H1 (cell line): ENCODE measurements at regions not wholly inside any gene's neighbourhood (a gene's known extent, or its start where the extent isn't known, plus 50 kb on each side); places are given as distances from the start of the nearest gene placed in this dataset.

ENCODE experiments used
- CTCF ChIA-PET: fragments of 300-600 bp; sonication (Branson Sonifier 250); formaldehyde crosslinking; loops from one replicate; lab custom pipeline; 2021; ENCODE audit not compliant: partially characterized antibody; lab: Charles Lee
- POLR2A ChIA-PET: fragments of 300-600 bp; sonication (Branson Sonifier 250); formaldehyde crosslinking; loops from one replicate; lab custom pipeline; 2021; ENCODE audit warnings: inconsistent platforms; ENCODE audit not compliant: partially characterized antibody; lab: Charles Lee
- DNase-seq, 2 experiments: peaks; one replicate each; pipeline versions ENCODE4 v3.0.0 to v3.0.0-alpha.2; 2010 to 2022; ENCODE audit warnings: low spot score in 2 of 2, low read depth in 1 of 2, mixed read lengths in 1 of 2
- FAIRE-seq: peaks from 2 replicates; lab custom pipeline; 2011; peaks lifted over from hg19 to GRCh38; lab: Jason Lieb, UNC
- H2AFZ ChIP-seq: 2 replicates; pipeline ENCODE4 v1.8.1; 2012; ENCODE audit warnings: low read length, inconsistent platforms
- H2AK5ac ChIP-seq: 2 replicates; pipeline ENCODE4 v1.6.1; 2013; ENCODE audit warnings: low read depth, low read length
- H2BK120ac ChIP-seq: replicated peaks from 2 replicates; pipeline ENCODE3; 2013; ENCODE audit warnings: low read depth, low read length, inconsistent platforms
- H2BK12ac ChIP-seq: 2 replicates; pipeline ENCODE4 v1.6.1; 2013; ENCODE audit warnings: low read depth, low read length
- H2BK15ac ChIP-seq: 2 replicates; pipeline ENCODE4 v1.6.1; 2013; ENCODE audit warnings: low read length
- H2BK20ac ChIP-seq: 2 replicates; pipeline ENCODE4 v1.6.1; 2013; ENCODE audit warnings: low read length
- H2BK5ac ChIP-seq: 2 replicates; pipeline ENCODE4 v1.6.1; 2013; ENCODE audit warnings: low read depth, low read length
- H3K14ac ChIP-seq: 2 replicates; pipeline ENCODE4 v1.6.1; 2013; ENCODE audit warnings: inconsistent platforms; ENCODE audit not compliant: insufficient read length
- H3K18ac ChIP-seq: 2 replicates; pipeline ENCODE4 v1.6.1; 2013; ENCODE audit warnings: low read length; ENCODE audit errors: extremely low read depth
- H3K23ac ChIP-seq: 2 replicates; pipeline ENCODE4 v1.6.1; 2013; ENCODE audit warnings: inconsistent platforms; ENCODE audit not compliant: insufficient read length
- H3K23me2 ChIP-seq: 2 replicates; pipeline ENCODE4 v1.6.1; 2013; ENCODE audit warnings: low read depth, low read length
- H3K27ac ChIP-seq: 2 replicates; pipeline ENCODE4 v1.6.1; 2011; ENCODE audit warnings: low read depth, low read length, inconsistent platforms
- H3K27me3 ChIP-seq, 4 experiments: replicated peaks in 1 of 4; 1 replicate in 1 of 4; 2 replicates in 3 of 4; pipeline versions ENCODE4 v1.6.1 to v1.8.1; 2011 to 2013; ENCODE audit warnings: low read length in 3 of 4, mild to moderate bottlenecking in 3 of 4, inconsistent platforms in 2 of 4, mixed read lengths in 2 of 4, moderate library complexity in 1 of 4; ENCODE audit not compliant: control insufficient read depth in 3 of 4, insufficient read depth in 3 of 4; ENCODE audit errors: extremely low read depth in 1 of 4
- H3K36me3 ChIP-seq, 4 experiments: 2 replicates each; pipeline versions ENCODE4 v1.6.1 to v1.8.1; 2011 to 2013; ENCODE audit warnings: mild to moderate bottlenecking in 4 of 4, low read length in 3 of 4, moderate library complexity in 2 of 4, control low read depth in 1 of 4, inconsistent platforms in 1 of 4; ENCODE audit not compliant: insufficient read depth in 4 of 4, control insufficient read depth in 2 of 4
- H3K4ac ChIP-seq: replicated peaks from 2 replicates; pipeline ENCODE3; 2013; ENCODE audit warnings: low read length, low read depth, mixed read lengths, inconsistent platforms; ENCODE audit not compliant: insufficient read length
- H3K4me1 ChIP-seq, 4 experiments: replicated peaks in 1 of 4; 1 replicate in 1 of 4; 2 replicates in 3 of 4; pipeline versions ENCODE4 v1.6.1 to v1.8.1; 2011 to 2013; ENCODE audit warnings: low read length in 3 of 4, inconsistent platforms in 2 of 4, mixed read lengths in 1 of 4; ENCODE audit not compliant: insufficient read depth in 4 of 4, control insufficient read depth in 3 of 4
- H3K4me2 ChIP-seq, 2 experiments: 2 replicates each; pipeline versions ENCODE4 v1.6.1 to v1.8.1; 2011 to 2013; ENCODE audit warnings: low read depth in 2 of 2, low read length in 2 of 2, control low read depth in 1 of 2, inconsistent platforms in 1 of 2, mild to moderate bottlenecking in 1 of 2; ENCODE audit not compliant: insufficient read depth in 1 of 2
- H3K4me3 ChIP-seq, 4 experiments: fragments of 200-600, 300-600 bp in 1 of 4; sonication (generic), shearing (Covaris generic), sonication (Bioruptor Twin) in 1 of 4; 2 replicates each; pipeline versions ENCODE4 v1.5.1 to v1.8.1; 2011 to 2016; ENCODE audit warnings: low read length in 4 of 4, low read depth in 3 of 4, control low read depth in 2 of 4, inconsistent platforms in 2 of 4, mild to moderate bottlenecking in 2 of 4, mixed read lengths in 1 of 4, moderate library complexity in 1 of 4; ENCODE audit not compliant: insufficient read depth in 2 of 4; ENCODE audit errors: extremely low read depth in 1 of 4
- H3K56ac ChIP-seq: replicated peaks from 2 replicates; pipeline ENCODE3; 2013; ENCODE audit warnings: low read depth, mild to moderate bottlenecking, mixed read lengths, low read length, inconsistent platforms; ENCODE audit not compliant: insufficient read length
- H3K79me1 ChIP-seq: 2 replicates; pipeline ENCODE4 v1.6.1; 2013; ENCODE audit warnings: low read depth, low read length, control low read depth
- H3K79me2 ChIP-seq, 2 experiments: 2 replicates each; pipeline versions ENCODE4 v1.6.1 to v1.8.1; 2012 to 2013; ENCODE audit warnings: low read length in 2 of 2, mild to moderate bottlenecking in 2 of 2, inconsistent platforms in 1 of 2; ENCODE audit not compliant: insufficient read depth in 2 of 2, control insufficient read depth in 1 of 2
- H3K9ac ChIP-seq, 4 experiments: replicated peaks in 1 of 4; 1 replicate in 1 of 4; 2 replicates in 3 of 4; pipeline versions ENCODE4 v1.6.1 to v1.8.1; 2011 to 2013; ENCODE audit warnings: low read depth in 3 of 4, low read length in 3 of 4, control low read depth in 2 of 4, mild to moderate bottlenecking in 2 of 4, moderate library complexity in 2 of 4, inconsistent platforms in 1 of 4; ENCODE audit errors: extremely low read depth in 1 of 4
- H3K9me3 ChIP-seq, 2 experiments: 2 replicates each; pipeline versions ENCODE4 v1.6.1 to v1.8.1; 2012 to 2013; ENCODE audit warnings: mild to moderate bottlenecking in 2 of 2, moderate library complexity in 2 of 2, control low read depth in 1 of 2, inconsistent platforms in 1 of 2, low read depth in 1 of 2, low read length in 1 of 2, mixed read lengths in 1 of 2; ENCODE audit not compliant: insufficient read depth in 2 of 2
- H4K20me1 ChIP-seq, 2 experiments: replicated peaks in 1 of 2; 2 replicates each; pipeline versions ENCODE3 to v1.8.1; 2011 to 2013; ENCODE audit warnings: inconsistent platforms in 2 of 2, low read length in 2 of 2, mild to moderate bottlenecking in 1 of 2; ENCODE audit not compliant: insufficient read depth in 2 of 2, control insufficient read depth in 1 of 2
- H4K5ac ChIP-seq: 2 replicates; pipeline ENCODE4 v1.6.1; 2013; ENCODE audit warnings: low read length, low read depth, mixed read lengths, inconsistent platforms; ENCODE audit not compliant: insufficient read length
- H4K8ac ChIP-seq: 2 replicates; pipeline ENCODE4 v1.8.0; 2013; ENCODE audit warnings: mild to moderate bottlenecking, moderate library complexity, low read length, inconsistent platforms; ENCODE audit not compliant: insufficient read depth; ENCODE audit errors: extremely low read depth
- H4K91ac ChIP-seq: replicated peaks from 2 replicates; pipeline ENCODE3; 2013; ENCODE audit warnings: low read length, mixed read lengths, inconsistent platforms; ENCODE audit not compliant: insufficient read length
- ASH2L ChIP-seq: fragments of 200-600, 300-600 bp; sonication (generic); IDR thresholded peaks from one replicate; pipeline ENCODE4 v1.7.1; 2017; ENCODE audit warnings: low read length
- EGR1 ChIP-seq: IDR thresholded peaks from 2 replicates; pipeline ENCODE4 v1.6.1; 2011; ENCODE audit warnings: low read depth, low read length, borderline replicate concordance
- NANOG ChIP-seq: IDR thresholded peaks from 2 replicates; pipeline ENCODE4 v1.6.1; 2011; ENCODE audit warnings: low read length, low read depth, mild to moderate bottlenecking, inconsistent platforms; ENCODE audit not compliant: insufficient read depth, poor library complexity, severe bottlenecking
- SP4 ChIP-seq: IDR thresholded peaks from 2 replicates; pipeline ENCODE4 v1.6.1; 2012; ENCODE audit warnings: low read length, inconsistent platforms
- TEAD4 ChIP-seq: IDR thresholded peaks from 2 replicates; pipeline ENCODE4 v1.6.1; 2012; ENCODE audit warnings: low read depth, low read length, inconsistent platforms, mixed read lengths
- WGBS, 2 experiments: shearing (Covaris generic) in 1 of 2; methylation state at CpG; one replicate each; pipeline versions ENCODE4 v1.1.6 to v1.1.7; 2013 to 2015; ENCODE audit warnings: low lambda C conversion rate in 2 of 2, mixed read lengths in 2 of 2, inconsistent platforms in 1 of 2, low coverage in 1 of 2, missing lambda C conversion rate in 1 of 2; ENCODE audit not compliant: insufficient replicate concordance in 2 of 2, insufficient coverage in 1 of 2, insufficient read length in 1 of 2; ENCODE audit errors: extremely low coverage in 1 of 2, missing lambda C conversion rate in 1 of 2; 5-methylcytosine and 5-hydroxymethylcytosine counted together
- TF ChIP-seq, protein P1 (sequence below): IDR thresholded peaks from 2 replicates; pipeline ENCODE4 v1.6.1; 2012; ENCODE audit warnings: inconsistent platforms
- TF ChIP-seq, protein P2 (sequence below): IDR thresholded peaks from 2 replicates; pipeline ENCODE4 v1.6.1; 2011; ENCODE audit warnings: low read length, improper control_type of control experiment

DNA sequence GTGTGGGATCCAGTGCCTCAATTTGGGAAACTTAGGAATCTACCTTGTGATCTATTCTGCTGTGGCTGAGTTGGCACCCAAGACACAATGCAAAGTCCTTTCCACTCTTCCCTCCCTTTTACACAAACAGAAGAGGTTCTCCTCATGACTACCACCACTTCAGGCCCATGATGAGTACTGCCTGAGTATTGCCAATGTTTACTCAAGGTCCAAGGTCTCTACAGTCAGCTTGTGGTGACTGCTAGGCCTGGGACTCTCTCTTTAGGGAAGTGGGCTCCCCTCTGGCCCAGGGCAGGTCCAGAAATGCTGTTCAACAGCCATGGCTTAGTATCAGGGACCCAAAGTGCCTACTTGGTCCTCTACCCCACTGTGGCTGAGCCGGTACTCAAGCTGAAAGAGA lies 56.8 kb upstream of the PEX5L start:
- H3K27ac ChIP-seq = no peak overlapping the region
- no peak overlapping the region for H3K4ac ChIP-seq
- H2AFZ ChIP-seq = no peak overlapping the region
- H2BK20ac ChIP-seq = no peak overlapping the region
- H2BK15ac ChIP-seq = no peak overlapping the region
- H3K56ac ChIP-seq = no peak overlapping the region
- CTCF ChIA-PET = no interaction called here
- no peaks in the 10 kb centered on the region for H3K79me1 ChIP-seq
- H3K23ac ChIP-seq = no peak overlapping the region
- FAIRE-seq = no peak
- no peak overlapping the region for H2BK120ac ChIP-seq
- H3K4me3 ChIP-seq = no peak overlapping the region
- no peaks in the 10 kb centered on the region for H3K79me2 ChIP-seq
- no peak overlapping the region for H4K91ac ChIP-seq
- H3K9me3 ChIP-seq = no peaks in the 10 kb centered on the region
- H3K4me2 ChIP-seq = no peak overlapping the region
- H2AK5ac ChIP-seq = no peak overlapping the region
- H3K23me2 ChIP-seq = no peaks in the 10 kb centered on the region
- H2BK5ac ChIP-seq = no peak overlapping the region
- H3K27me3 ChIP-seq = no peaks in the 10 kb centered on the region
- H3K9ac ChIP-seq = no peak overlapping the region
- DNase-seq = no peak
- no peak overlapping the region for H4K5ac ChIP-seq
- H3K4me1 ChIP-seq = no peaks in the 10 kb centered on the region
- H4K8ac ChIP-seq = no peak overlapping the region
- H4K20me1 ChIP-seq = no peaks in the 10 kb centered on the region
- no peak overlapping the region for H2BK12ac ChIP-seq
- H3K36me3 ChIP-seq = no peaks in the 10 kb centered on the region
- H3K18ac ChIP-seq = no peak overlapping the region
- no peak for TF ChIP-seq TEAD4
- no peak for TF ChIP-seq NANOG
- TF ChIP-seq EGR1 = no peak
- TF ChIP-seq SP4 = no peak
- TF ChIP-seq, protein P1, sequence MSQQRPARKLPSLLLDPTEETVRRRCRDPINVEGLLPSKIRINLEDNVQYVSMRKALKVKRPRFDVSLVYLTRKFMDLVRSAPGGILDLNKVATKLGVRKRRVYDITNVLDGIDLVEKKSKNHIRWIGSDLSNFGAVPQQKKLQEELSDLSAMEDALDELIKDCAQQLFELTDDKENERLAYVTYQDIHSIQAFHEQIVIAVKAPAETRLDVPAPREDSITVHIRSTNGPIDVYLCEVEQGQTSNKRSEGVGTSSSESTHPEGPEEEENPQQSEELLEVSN = no peak
- TF ChIP-seq, protein P2, sequence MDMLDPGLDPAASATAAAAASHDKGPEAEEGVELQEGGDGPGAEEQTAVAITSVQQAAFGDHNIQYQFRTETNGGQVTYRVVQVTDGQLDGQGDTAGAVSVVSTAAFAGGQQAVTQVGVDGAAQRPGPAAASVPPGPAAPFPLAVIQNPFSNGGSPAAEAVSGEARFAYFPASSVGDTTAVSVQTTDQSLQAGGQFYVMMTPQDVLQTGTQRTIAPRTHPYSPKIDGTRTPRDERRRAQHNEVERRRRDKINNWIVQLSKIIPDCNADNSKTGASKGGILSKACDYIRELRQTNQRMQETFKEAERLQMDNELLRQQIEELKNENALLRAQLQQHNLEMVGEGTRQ = no peak
- no peak for TF ChIP-seq ASH2L
- H3K14ac ChIP-seq = no peak overlapping the region
- POLR2A ChIA-PET = no interaction called here
- 90% methylated on average over 1 of the region's 1 CpG; no CpG with 5 or more reads in 1 of the 2 experiments for WGBS, 2 experiments
